IMR-90 (cell line): ENCODE measurements at regions not wholly inside any gene's neighbourhood (a gene's known extent, or its start where the extent isn't known, plus 50 kb on each side); places are given as distances from the start of the nearest gene placed in this dataset.
A peak's percentile ranks its signal among the peaks of the same experiment; 100 is the strongest.

Experiments used
- ATAC-seq: fragments of 200-7000 bp; cut with Tn5 transposase; 2 replicates; pipeline ENCODE4 v1.9.1; 2020; ENCODE audit warnings: low read depth, mild to moderate bottlenecking, moderate library complexity
- BruUV-seq: library from RNA; stranded (reverse); fragments of 400-500 nt; replicated peaks from 2 replicates; lab custom pipeline; 2021; lab: Mats Ljungman, UMichigan
- CTCF ChIA-PET: fragments of 300-600 bp; formaldehyde crosslinking; extraction: SDS; loops from one replicate; lab custom pipeline; 2021; ENCODE audit warnings: antibody characterized with exemption; lab: Yijun Ruan, JAX
- POLR2A ChIA-PET: fragments of 300-600 bp; sonication (Branson Sonifier 250); formaldehyde crosslinking; loops from one replicate; lab custom pipeline; 2022; ENCODE audit warnings: antibody characterized with exemption; ENCODE audit not compliant: unreplicated experiment; lab: Charles Lee
- DNase-seq: peaks from one replicate; pipeline ENCODE4 v3.0.0; 2013
- H2AFZ ChIP-seq: replicated peaks from 2 replicates; pipeline ENCODE3; 2013; ENCODE audit warnings: low read length, mild to moderate bottlenecking; ENCODE audit not compliant: poor library complexity
- H2AK5ac ChIP-seq: 2 replicates; pipeline ENCODE4 v1.6.1; 2013; ENCODE audit warnings: low read depth, low read length, inconsistent platforms
- H2AK9ac ChIP-seq: replicated peaks from 2 replicates; pipeline ENCODE3; 2013; ENCODE audit warnings: mild to moderate bottlenecking, low read depth, low read length, moderate library complexity; ENCODE audit not compliant: poor library complexity
- H2BK120ac ChIP-seq: 2 replicates; pipeline ENCODE4 v1.6.1; 2013; ENCODE audit warnings: low read depth, low read length, inconsistent platforms
- H2BK15ac ChIP-seq: 3 replicates; pipeline ENCODE4 v1.6.1; 2013; ENCODE audit warnings: low read depth, low read length, inconsistent platforms
- H2BK20ac ChIP-seq: 2 replicates; pipeline ENCODE4 v1.6.1; 2013; ENCODE audit warnings: low read depth, mild to moderate bottlenecking, inconsistent platforms, low read length, moderate library complexity
- H2BK5ac ChIP-seq: 2 replicates; pipeline ENCODE4 v1.6.1; 2013; ENCODE audit warnings: mild to moderate bottlenecking, low read depth, low read length, inconsistent platforms; ENCODE audit not compliant: poor library complexity, severe bottlenecking
- H3K14ac ChIP-seq: replicated peaks from 2 replicates; pipeline ENCODE4 v1.6.1; 2013; ENCODE audit warnings: low read depth, low read length, inconsistent platforms
- H3K18ac ChIP-seq: 2 replicates; pipeline ENCODE4 v1.6.1; 2013; ENCODE audit warnings: low read depth, low read length, control low read depth
- H3K23ac ChIP-seq: 2 replicates; pipeline ENCODE4 v1.6.1; 2013; ENCODE audit warnings: low read depth, low read length, inconsistent platforms
- H3K27ac ChIP-seq: 2 replicates; pipeline ENCODE4 v1.5.1; 2013; ENCODE audit warnings: mild to moderate bottlenecking, control low read depth, low read length; ENCODE audit not compliant: insufficient read depth
- H3K27me3 ChIP-seq: 2 replicates; pipeline ENCODE4 v1.6.1; 2013; ENCODE audit warnings: low read length; ENCODE audit not compliant: control insufficient read depth, insufficient read depth
- H3K36me3 ChIP-seq: 2 replicates; pipeline ENCODE4 v1.6.1; 2013; ENCODE audit warnings: low read length, mixed read lengths; ENCODE audit not compliant: control insufficient read depth, insufficient read depth
- H3K4ac ChIP-seq: 2 replicates; pipeline ENCODE4 v1.6.1; 2013; ENCODE audit warnings: low read depth, low read length, inconsistent platforms
- H3K4me1 ChIP-seq: 2 replicates; pipeline ENCODE4 v1.6.1; 2013; ENCODE audit warnings: low read length, mixed read lengths; ENCODE audit not compliant: control insufficient read depth, insufficient read depth
- H3K4me2 ChIP-seq: 2 replicates; pipeline ENCODE4 v1.6.1; 2013; ENCODE audit warnings: low read depth, mild to moderate bottlenecking, control low read depth, low read length, moderate library complexity
- H3K4me3 ChIP-seq: 2 replicates; pipeline ENCODE4 v1.5.1; 2013; ENCODE audit warnings: low read depth, mild to moderate bottlenecking, control low read depth, low read length, moderate library complexity; ENCODE audit not compliant: insufficient read depth
- H3K56ac ChIP-seq: 2 replicates; pipeline ENCODE4 v1.6.1; 2013; ENCODE audit warnings: low read length, inconsistent platforms; ENCODE audit not compliant: insufficient read depth; ENCODE audit errors: extremely low read depth
- H3K79me1 ChIP-seq, 2 experiments: 2 replicates each; pipeline ENCODE4 v1.6.1; 2013; ENCODE audit warnings: low read length in 2 of 2, inconsistent platforms in 1 of 2, low read depth in 1 of 2
- H3K9ac ChIP-seq: 2 replicates; pipeline ENCODE4 v1.6.1; 2013; ENCODE audit warnings: low read depth, low read length, control low read depth
- H3K9me1 ChIP-seq: 2 replicates; pipeline ENCODE4 v1.6.1; 2013; ENCODE audit warnings: low read length, inconsistent platforms; ENCODE audit not compliant: insufficient read depth
- H3K9me3 ChIP-seq: 2 replicates; pipeline ENCODE4 v1.6.1; 2013; ENCODE audit warnings: low read length; ENCODE audit not compliant: control insufficient read depth, insufficient read depth
- H4K20me1 ChIP-seq: 2 replicates; pipeline ENCODE4 v1.6.1; 2013; ENCODE audit warnings: low read length, inconsistent platforms; ENCODE audit not compliant: insufficient read depth
- H4K5ac ChIP-seq: 2 replicates; pipeline ENCODE4 v1.6.1; 2013; ENCODE audit warnings: mild to moderate bottlenecking, low read depth, low read length, control low read depth
- H4K8ac ChIP-seq, 2 experiments: 2 replicates each; pipeline ENCODE4 v1.6.1; 2013; ENCODE audit warnings: low read depth in 2 of 2, low read length in 2 of 2, control low read depth in 1 of 2, inconsistent platforms in 1 of 2
- H4K91ac ChIP-seq: 2 replicates; pipeline ENCODE4 v1.6.1; 2013; ENCODE audit warnings: low read depth, low read length, inconsistent platforms; ENCODE audit not compliant: insufficient read depth
- BHLHE40 ChIP-seq: fragments of 150-350 bp; IDR thresholded peaks from 2 replicates; pipeline ENCODE4 v1.6.1; 2016; ENCODE audit warnings: mild to moderate bottlenecking, low read depth, low read length
- CEBPB ChIP-seq: IDR thresholded peaks from 2 replicates; pipeline ENCODE4 v1.6.1; 2012; ENCODE audit warnings: low read depth, low read length, improper control_type of control experiment
- CHD1 ChIP-seq: IDR thresholded peaks from 2 replicates; pipeline ENCODE4 v1.6.1; 2012; ENCODE audit warnings: low read depth, low read length, improper control_type of control experiment
- ELK1 ChIP-seq: fragments of 150-350 bp; IDR thresholded peaks from 2 replicates; pipeline ENCODE4 v1.6.1; 2016; ENCODE audit warnings: low read depth, mild to moderate bottlenecking, low read length, moderate library complexity, borderline replicate concordance
- FOS ChIP-seq: fragments of 150-350 bp; IDR thresholded peaks from 2 replicates; pipeline ENCODE4 v1.6.1; 2016; ENCODE audit warnings: low read depth, low read length
- MAFK ChIP-seq: IDR thresholded peaks from 2 replicates; pipeline ENCODE4 v1.6.1; 2012; ENCODE audit warnings: low read depth, low read length, improper control_type of control experiment
- MAZ ChIP-seq: IDR thresholded peaks from 2 replicates; pipeline ENCODE4 v1.6.1; 2012; ENCODE audit warnings: low read depth, mild to moderate bottlenecking, low read length, improper control_type of control experiment, moderate library complexity, borderline replicate concordance
- MXI1 ChIP-seq: IDR thresholded peaks from 2 replicates; pipeline ENCODE4 v1.6.1; 2012; ENCODE audit warnings: low read depth, mild to moderate bottlenecking, low read length, moderate library complexity, borderline replicate concordance
- NFE2L2 ChIP-seq: fragments of 150-350 bp; IDR thresholded peaks from 2 replicates; pipeline ENCODE4 v1.6.1; 2016; ENCODE audit warnings: low read depth, mild to moderate bottlenecking, low read length
- POLR2A ChIP-seq: IDR thresholded peaks from 2 replicates; pipeline ENCODE4 v1.6.1; 2012; ENCODE audit warnings: mild to moderate bottlenecking, low read depth, low read length
- RAD21 ChIP-seq: IDR thresholded peaks from 2 replicates; pipeline ENCODE4 v1.6.1; 2012; ENCODE audit warnings: low read length, improper control_type of control experiment
- RCOR1 ChIP-seq: IDR thresholded peaks from 2 replicates; pipeline ENCODE4 v1.6.1; 2012; ENCODE audit warnings: mild to moderate bottlenecking, low read length, improper control_type of control experiment; ENCODE audit not compliant: insufficient replicate concordance
- SMC3 ChIP-seq: fragments of 150-350 bp; IDR thresholded peaks from 2 replicates; pipeline ENCODE4 v1.6.1; 2016; ENCODE audit warnings: low read depth, mild to moderate bottlenecking, antibody characterized with exemption, low read length, moderate library complexity
- WGBS, 2 experiments: methylation state at CpG; one replicate each; pipeline versions ENCODE4 v1.1.5 to v1.1.7; 2013; ENCODE audit warnings: missing lambda C conversion rate in 2 of 2; ENCODE audit not compliant: insufficient read length in 1 of 2; ENCODE audit errors: extremely low coverage in 2 of 2; 5-methylcytosine and 5-hydroxymethylcytosine counted together
- dilution Hi-C: fragments of 300-500 bp; cut with HindIII; formaldehyde crosslinking; loops from one replicate; pipeline ENCODE4 v1.14.3; 2018; ENCODE audit warnings: low sequenced_read_pairs; ENCODE audit not compliant: unreplicated experiment
- in situ Hi-C: fragments of 300-500 bp; cut with MboI; formaldehyde crosslinking; loops from 3 replicates; pipeline ENCODE4 v1.14.3; 2019; ENCODE audit warnings: low sequenced_read_pairs, inconsistent platforms, mixed read lengths
- intact Hi-C: fragments of 100-400 bp; cut with micrococcal nuclease; formaldehyde crosslinking; loops from 2 replicates; pipeline ENCODE4 v1.10.0; 2022
- TF ChIP-seq, protein P1 (sequence below): fragments of 150-350 bp; IDR thresholded peaks from 2 replicates; pipeline ENCODE4 v1.6.1; 2017; ENCODE audit warnings: mild to moderate bottlenecking, antibody characterized with exemption, low read length, low read depth

- H3K4me2 ChIP-seq: no peak overlapping the region
Observed at GRCh38 chr22:27105142-27106025, 448.0 kb downstream of the MIAT start.

More at GRCh38 chr22:27105142-27106025, 448.0 kb downstream of the MIAT start:
- Histone ChIP-seq H3K23ac (no peak overlapping the region), H3K4me1 (peaks cover 6% of the 10 kb centered on the region), H3K27me3 (peaks cover 24% of the 10 kb centered on the region), H2BK20ac (0 out of 2 replicates have a peak overlapping the region, but pooled peaks have one; percentile 15), H4K5ac (no peak overlapping the region), H2BK15ac (peak overlapping the region; percentile 4; the same call in 1 of the 3 replicates), H3K9me1 (peaks cover 13% of the 10 kb centered on the region), H3K27ac (0 out of 2 replicates have a peak overlapping the region, but pooled peaks have one; percentile 51), H3K36me3 (no peaks in the 10 kb centered on the region), H3K9me3 (no peaks in the 10 kb centered on the region), H3K79me1 (no peaks in the 10 kb centered on the region), H3K14ac (no peak overlapping the region), H3K4me3 (no peak overlapping the region), H4K20me1 (peaks cover 3% of the 10 kb centered on the region; the same call in 1 of the 2 replicates), H3K4ac (0 out of 2 replicates have a peak overlapping the region, but pooled peaks have one; percentile 3), H2BK5ac (no peak overlapping the region), H3K9ac (no peak overlapping the region), H2AK5ac (no peak overlapping the region), H3K56ac (no peak overlapping the region), H2BK120ac (peak overlapping the region; percentile 38), H2AFZ (no peak overlapping the region), H4K8ac (peak overlapping the region in 1 of 2 experiments; percentile 6; a peak in 1 of 4 replicates), H3K18ac (no peak overlapping the region), H4K91ac (no peak overlapping the region), H2AK9ac (no peak overlapping the region)
- DNase-seq (peak; percentile 86), ATAC-seq (peak; percentile 64)
- ChIA-PET POLR2A (no interaction called here), CTCF (no interaction called here)
- TF ChIP-seq CHD1 (no peak), RCOR1 (no peak), FOS (no peak; the same call in 1 of the 2 replicates), CEBPB (peak; percentile 67), MAFK (no peak), ELK1 (no peak), RAD21 (0 out of 2 replicates have a peak, but pooled peaks have one; percentile 9), MAZ (no peak), BHLHE40 (no peak), NFE2L2 (no peak), SMC3 (no peak), MXI1 (0 out of 2 replicates have a peak, but pooled peaks have one; percentile 52), POLR2A (no peak)
- TF ChIP-seq, protein P1, sequence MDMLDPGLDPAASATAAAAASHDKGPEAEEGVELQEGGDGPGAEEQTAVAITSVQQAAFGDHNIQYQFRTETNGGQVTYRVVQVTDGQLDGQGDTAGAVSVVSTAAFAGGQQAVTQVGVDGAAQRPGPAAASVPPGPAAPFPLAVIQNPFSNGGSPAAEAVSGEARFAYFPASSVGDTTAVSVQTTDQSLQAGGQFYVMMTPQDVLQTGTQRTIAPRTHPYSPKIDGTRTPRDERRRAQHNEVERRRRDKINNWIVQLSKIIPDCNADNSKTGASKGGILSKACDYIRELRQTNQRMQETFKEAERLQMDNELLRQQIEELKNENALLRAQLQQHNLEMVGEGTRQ: peak; percentile 23; the same call in 1 of the 2 replicates
- intact Hi-C loops: loop anchor here (5.0 kb wide), 2 partner anchors 697 to 902 kb away; partner anchors contain the start of gene MN1
- dilution Hi-C loops: no loop called here
- in situ Hi-C loops: no loop called here
- BruUV-seq: no TSS peak
- WGBS, 2 experiments: 0% methylated on average over 1 of the region's 11 CpGs; no CpG with 5 or more reads in 1 of the 2 experiments
